WERI-Rb-1 (cell line): ENCODE measurements at regions not wholly inside any gene's neighbourhood (a gene's known extent, or its start where the extent isn't known, plus 50 kb on each side); places are given as distances from the start of the nearest gene placed in this dataset.

ENCODE experiments used
- DNase-seq: peaks from one replicate; pipeline ENCODE4 v3.0.0-alpha.2; 2020
- H3K27ac ChIP-seq: fragments of 250-450 bp; sonication (Bioruptor Pico); 2 replicates; pipeline ENCODE4 v1.5.1; 2020; ENCODE audit warnings: mild to moderate bottlenecking, moderate library complexity
- H3K27me3 ChIP-seq: fragments of 250-450 bp; sonication (Bioruptor Pico); 2 replicates; pipeline ENCODE4 v1.5.1; 2021; ENCODE audit warnings: mild to moderate bottlenecking, low read depth, moderate library complexity; ENCODE audit not compliant: insufficient read depth, severe bottlenecking
- H3K36me3 ChIP-seq: fragments of 250-450 bp; sonication (Bioruptor Pico); 2 replicates; pipeline ENCODE4 v1.5.1; 2020; ENCODE audit warnings: mild to moderate bottlenecking, moderate library complexity
- H3K4me3 ChIP-seq: 2 replicates; pipeline ENCODE4 v1.5.1; 2011; ENCODE audit warnings: low read depth, mild to moderate bottlenecking, control low read depth, low read length
- H3K9me3 ChIP-seq: fragments of 250-450 bp; sonication (Bioruptor Pico); 2 replicates; pipeline ENCODE4 v1.5.1; 2021; ENCODE audit warnings: mild to moderate bottlenecking, moderate library complexity; ENCODE audit not compliant: severe bottlenecking
- CTCF ChIP-seq: IDR thresholded peaks from 2 replicates; pipeline ENCODE4 v1.5.1; 2011; ENCODE audit warnings: low read depth, mild to moderate bottlenecking, control low read depth, inconsistent platforms, low read length

GRCh38 chr15:29364426-29365078, 94.9 kb upstream of the NSMCE3 start:
- no peak overlapping the region for H3K27ac ChIP-seq
- H3K27me3 ChIP-seq = peaks cover 69% of the 10 kb centered on the region
- H3K36me3 ChIP-seq = no peaks in the 10 kb centered on the region
- peaks cover 9% of the 10 kb centered on the region for H3K9me3 ChIP-seq
- no peak overlapping the region for H3K4me3 ChIP-seq
- TF ChIP-seq CTCF = 0 out of 2 replicates have a peak, but pooled peaks have one; percentile 16
- DNase-seq = no peak

- DNase-seq = no peak
- peaks cover 2% of the 10 kb centered on the region for H3K9me3 ChIP-seq
- H3K27me3 ChIP-seq = peaks cover 84% of the 10 kb centered on the region
- H3K27ac ChIP-seq = no peak overlapping the region
- TF ChIP-seq CTCF = no peak
- H3K4me3 ChIP-seq = no peak overlapping the region
- no peaks in the 10 kb centered on the region for H3K36me3 ChIP-seq
Observed at GRCh38 chr15:29361560-29361959, 91.9 kb upstream of the NSMCE3 start.

- Histone ChIP-seq H3K27ac (no peak overlapping the region), H3K4me3 (no peak overlapping the region), H3K36me3 (no peaks in the 10 kb centered on the region), H3K9me3 (peaks cover 2% of the 10 kb centered on the region), H3K27me3 (peaks cover 81% of the 10 kb centered on the region)
- DNase-seq = no peak
- no peak for TF ChIP-seq CTCF
Observed at GRCh38 chr15:29360152-29360551, 90.5 kb upstream of the NSMCE3 start.

- no peak for TF ChIP-seq CTCF
- Histone ChIP-seq H3K4me3 (no peak overlapping the region), H3K27ac (no peak overlapping the region), H3K36me3 (no peaks in the 10 kb centered on the region), H3K27me3 (peaks cover 73% of the 10 kb centered on the region), H3K9me3 (peaks cover 2% of the 10 kb centered on the region)
- no peak for DNase-seq
Observed at GRCh38 chr15:29356786-29357185, 87.2 kb upstream of the NSMCE3 start.

GRCh38 chr15:29355477-29355876, 85.9 kb upstream of the NSMCE3 start:
- TF ChIP-seq CTCF = no peak
- H3K36me3 ChIP-seq = no peaks in the 10 kb centered on the region

GRCh38 chr15:29352402-29352801, 82.8 kb upstream of the NSMCE3 start:
- Histone ChIP-seq H3K4me3 (no peak overlapping the region), H3K36me3 (no peaks in the 10 kb centered on the region), H3K27me3 (peaks cover 76% of the 10 kb centered on the region), H3K9me3 (peaks cover 2% of the 10 kb centered on the region), H3K27ac (no peak overlapping the region)
- TF ChIP-seq CTCF = no peak
- no peak for DNase-seq

More at GRCh38 chr15:29355477-29355876, 85.9 kb upstream of the NSMCE3 start:
- peaks cover 2% of the 10 kb centered on the region for H3K9me3 ChIP-seq
- H3K27ac ChIP-seq = no peak overlapping the region
- H3K27me3 ChIP-seq = peaks cover 69% of the 10 kb centered on the region
- DNase-seq = no peak
- no peak overlapping the region for H3K4me3 ChIP-seq
